Suprapubic skin (tissue), 3 donors: ENCODE measurements at regions not wholly inside any gene's neighbourhood (a gene's known extent, or its start where the extent isn't known, plus 50 kb on each side); places are given as distances from the start of the nearest gene placed in this dataset.

Source experiments
- CTCF ChIP-seq, 2 donors: fragments of 200-600 bp in 1 of 2; fragments of 450-650 bp in 1 of 2; sonication (generic) in 1 of 2; IDR thresholded peaks; one replicate each; pipeline ENCODE4 v1.5.1; 2016 to 2019; ENCODE audit warnings: antibody characterized with exemption in 2 of 2, mild to moderate bottlenecking in 1 of 2, moderate library complexity in 1 of 2
- POLR2AphosphoS5 ChIP-seq, 3 donors: sonication (generic); formaldehyde crosslinking; IDR thresholded peaks; one replicate each; pipeline ENCODE4 v1.6.1; 2017; ENCODE audit warnings: antibody characterized with exemption in 3 of 3

GRCh38 chr7:82599895-82600294 is 156.3 kb upstream of the CACNA2D1 start:
- TF ChIP-seq CTCF (IDR thresholded peaks at IDR 0.05) (no peak), POLR2AphosphoS5 (IDR thresholded peaks at IDR 0.05) (no peak)
